Lower leg skin (tissue), 4 donors: ENCODE measurements at regions not wholly inside any gene's neighbourhood (a gene's known extent, or its start where the extent isn't known, plus 50 kb on each side); places are given as distances from the start of the nearest gene placed in this dataset.

Source experiments
- DNase-seq, 2 donors: peaks; one replicate each; pipeline ENCODE4 v3.0.0-alpha.2; 2019; ENCODE audit warnings: low spot score in 2 of 2
- H3K4me3 ChIP-seq: fragments of 200-600 bp; sonication (generic); 2 replicates; pipeline ENCODE4 v1.5.1; 2017; ENCODE audit warnings: mild to moderate bottlenecking, low read depth; ENCODE audit not compliant: poor library complexity, severe bottlenecking
- CTCF ChIP-seq, 3 donors: fragments of 450-650 bp; IDR thresholded peaks; one replicate each; pipeline ENCODE4 v1.5.1; 2016; ENCODE audit warnings: antibody characterized with exemption in 3 of 3, mild to moderate bottlenecking in 3 of 3, moderate library complexity in 2 of 3
- POLR2A ChIP-seq, 2 donors: fragments of 450-650 bp; IDR thresholded peaks; one replicate each; pipeline ENCODE4 v1.6.1; 2016 to 2017; ENCODE audit warnings: antibody characterized with exemption in 2 of 2, mild to moderate bottlenecking in 1 of 2, moderate library complexity in 1 of 2
- WGBS, 2 donors: methylation state at CpG; one replicate each; pipeline ENCODE4 v1.1.5; 2018; 5-methylcytosine and 5-hydroxymethylcytosine counted together
- intact Hi-C: fragments of 100-400 bp; cut with DNase I; formaldehyde crosslinking; loops from one replicate; pipeline ENCODE4 v1.15.0; 2023; ENCODE audit warnings: low total_unique reads

GRCh38 chr18:56462276-56462675 is 176.1 kb downstream of the TXNL1 start:
- no peak overlapping the region for H3K4me3 ChIP-seq
- WGBS, 2 donors: 67 to 76% methylated on average over 1 of the region's 1 CpG
- DNase-seq: no peak
- no peak for TF ChIP-seq POLR2A (IDR thresholded peaks at IDR 0.05)
- TF ChIP-seq CTCF (IDR thresholded peaks at IDR 0.05): no peak
- intact Hi-C loops: no loop called here

- TF ChIP-seq CTCF (IDR thresholded peaks at IDR 0.05) (no peak), POLR2A (IDR thresholded peaks at IDR 0.05) (no peak)
- intact Hi-C loops: no loop called here
- 68 to 78% methylated on average over 1 of the region's 1 CpG for WGBS, 2 donors
- no peak overlapping the region for H3K4me3 ChIP-seq
- no peak for DNase-seq
Observed at GRCh38 chr18:56461151-56461550, 177.2 kb downstream of the TXNL1 start.

- 47 to 55% methylated on average over 3 of the region's 3 CpGs for WGBS, 2 donors
- intact Hi-C loops: no loop called here
- H3K4me3 ChIP-seq: no peak overlapping the region
- no peak for TF ChIP-seq CTCF (IDR thresholded peaks at IDR 0.05)
- no peak for TF ChIP-seq POLR2A (IDR thresholded peaks at IDR 0.05)
- DNase-seq: no peak
Observed at GRCh38 chr18:56460581-56460980, 177.8 kb downstream of the TXNL1 start.

GRCh38 chr18:56458770-56459712 is 179.4 kb downstream of the TXNL1 start:
- intact Hi-C loops: no loop called here
- DNase-seq: peak in 1 of 2 donors; percentile 19
- H3K4me3 ChIP-seq: no peak overlapping the region
- 64 to 67% methylated on average over 13 of the region's 13 CpGs for WGBS, 2 donors
- no peak for TF ChIP-seq POLR2A (IDR thresholded peaks at IDR 0.05)
- TF ChIP-seq CTCF (IDR thresholded peaks at IDR 0.05): no peak

- DNase-seq: no peak
- intact Hi-C loops: no loop called here
- no peak for TF ChIP-seq POLR2A (IDR thresholded peaks at IDR 0.05)
- no peak for TF ChIP-seq CTCF (IDR thresholded peaks at IDR 0.05)
Observed at GRCh38 chr18:56455874-56456273, 182.5 kb downstream of the TXNL1 start.

More at GRCh38 chr18:56455874-56456273, 182.5 kb downstream of the TXNL1 start:
- WGBS, 2 donors: 70 to 76% methylated on average over 2 of the region's 2 CpGs
- H3K4me3 ChIP-seq: no peak overlapping the region
